ENCODE measurements at regions not wholly inside any gene's neighbourhood (a gene's known extent, or its start where the extent isn't known, plus 50 kb on each side); places are given as distances from the start of the nearest gene placed in this dataset.
A peak's percentile ranks its signal among the peaks of the same experiment; 100 is the strongest.
"Not testable (repeated sequence)": the region's sequence is repeated elsewhere in the genome, so short reads cannot be mapped to it uniquely, and the experiment has no call there.

GRCh38 chr11:71721840-71722239, 111.2 kb upstream of the DEFB108B start:
- DNase-seq (ENCODE audit: low read depth) = not testable (repeated sequence)

- DNase-seq (ENCODE audit: low read depth) = not testable (repeated sequence)
These were observed 109.0 kb upstream of the DEFB108B start for GRCh38 chr11:71723991-71724390.

DNA sequence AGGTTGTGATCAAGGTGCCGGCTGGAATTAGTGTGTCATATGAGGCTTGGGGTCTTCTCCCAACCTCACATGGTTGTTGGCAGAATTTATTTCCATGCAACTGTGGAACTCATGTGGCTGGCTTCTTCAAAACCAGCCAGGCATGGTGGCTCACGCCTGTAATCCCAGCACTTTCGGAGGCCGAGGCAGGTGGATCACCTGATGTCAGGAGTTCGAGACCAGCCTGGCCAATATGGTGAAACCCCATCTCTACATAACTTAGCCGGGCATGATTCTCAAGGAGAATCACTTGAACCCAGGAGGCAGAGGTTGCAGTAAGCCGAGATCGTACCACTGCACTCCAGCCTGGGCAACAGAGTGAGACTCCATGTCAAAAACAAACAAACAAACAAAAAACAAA, 102.3 kb upstream of the DEFB108B start:
- not testable (repeated sequence) for DNase-seq (ENCODE audit: low read depth)

- not testable (repeated sequence) for DNase-seq (ENCODE audit: low read depth)
These were observed 98.6 kb upstream of the DEFB108B start for GRCh38 chr11:71734368-71734767.

DNA sequence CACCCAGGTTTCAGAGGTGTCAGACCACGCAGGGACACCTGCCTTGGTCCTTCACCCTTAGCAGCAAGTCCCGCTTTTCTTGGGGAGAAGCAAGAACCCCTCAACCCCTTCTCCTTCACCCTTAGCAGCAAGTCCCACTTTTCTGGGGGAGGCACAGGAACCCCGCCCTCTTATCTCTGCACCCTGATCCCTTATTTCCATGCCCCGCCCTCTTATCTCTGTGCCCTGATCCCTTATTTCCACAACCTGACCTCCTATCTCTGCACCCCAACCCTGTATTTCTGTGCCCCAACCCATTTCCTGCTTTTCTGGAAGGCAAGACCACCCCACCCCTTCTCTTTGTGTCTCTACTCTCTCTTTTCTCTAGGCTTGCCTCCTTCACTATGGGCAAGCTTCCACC, 94.7 kb upstream of the DEFB108B start:
- DNase-seq (ENCODE audit: low read depth) = not testable (repeated sequence)

- not testable (repeated sequence) for DNase-seq (ENCODE audit: low read depth)
These were observed 89.6 kb upstream of the DEFB108B start for GRCh38 chr11:71743385-71743784.

GRCh38 chr11:71745656-71746055, 87.3 kb upstream of the DEFB108B start:
- DNase-seq (ENCODE audit: low read depth) = not testable (repeated sequence)

- not testable (repeated sequence) for DNase-seq (ENCODE audit: low read depth)
These were observed 86.7 kb upstream of the DEFB108B start for GRCh38 chr11:71746263-71746662.

DNA sequence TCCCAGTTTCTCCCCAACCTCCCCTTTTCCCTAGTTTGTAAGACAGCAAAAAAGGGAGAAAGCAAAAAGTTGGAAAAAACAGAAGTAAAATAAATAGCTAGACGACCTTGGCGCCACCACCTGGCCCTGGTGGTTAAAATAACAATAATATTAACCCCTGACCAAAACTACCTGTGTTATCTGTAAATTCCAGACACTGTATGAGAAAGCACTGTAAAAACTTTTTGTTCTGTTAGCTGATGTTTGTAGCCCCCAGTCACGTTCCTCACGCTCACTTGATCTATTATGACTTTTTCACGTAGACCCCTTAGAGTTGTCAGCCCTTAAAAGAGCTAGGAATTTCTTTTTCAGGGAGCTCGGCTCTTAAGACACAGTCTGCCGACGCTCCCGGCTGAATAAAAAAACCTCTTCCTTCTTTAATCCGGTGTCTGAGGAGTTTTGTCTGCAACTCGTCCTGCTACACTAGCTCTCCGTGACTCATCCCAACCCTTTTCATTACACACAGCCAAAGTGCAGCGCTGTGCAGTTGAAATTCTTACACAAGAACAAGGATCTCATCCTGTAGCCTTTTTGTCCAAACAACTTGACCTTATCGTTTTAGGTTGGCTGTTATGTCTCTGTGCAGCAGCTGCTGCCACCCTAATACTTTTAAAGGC, 83.9 kb upstream of the DEFB108B start:
- peak; percentile 52 for DNase-seq (ENCODE audit: low read depth)

- DNase-seq (ENCODE audit: low read depth) = not testable (repeated sequence)
These were observed 82.1 kb upstream of the DEFB108B start for GRCh38 chr11:71750908-71751307.

DNA sequence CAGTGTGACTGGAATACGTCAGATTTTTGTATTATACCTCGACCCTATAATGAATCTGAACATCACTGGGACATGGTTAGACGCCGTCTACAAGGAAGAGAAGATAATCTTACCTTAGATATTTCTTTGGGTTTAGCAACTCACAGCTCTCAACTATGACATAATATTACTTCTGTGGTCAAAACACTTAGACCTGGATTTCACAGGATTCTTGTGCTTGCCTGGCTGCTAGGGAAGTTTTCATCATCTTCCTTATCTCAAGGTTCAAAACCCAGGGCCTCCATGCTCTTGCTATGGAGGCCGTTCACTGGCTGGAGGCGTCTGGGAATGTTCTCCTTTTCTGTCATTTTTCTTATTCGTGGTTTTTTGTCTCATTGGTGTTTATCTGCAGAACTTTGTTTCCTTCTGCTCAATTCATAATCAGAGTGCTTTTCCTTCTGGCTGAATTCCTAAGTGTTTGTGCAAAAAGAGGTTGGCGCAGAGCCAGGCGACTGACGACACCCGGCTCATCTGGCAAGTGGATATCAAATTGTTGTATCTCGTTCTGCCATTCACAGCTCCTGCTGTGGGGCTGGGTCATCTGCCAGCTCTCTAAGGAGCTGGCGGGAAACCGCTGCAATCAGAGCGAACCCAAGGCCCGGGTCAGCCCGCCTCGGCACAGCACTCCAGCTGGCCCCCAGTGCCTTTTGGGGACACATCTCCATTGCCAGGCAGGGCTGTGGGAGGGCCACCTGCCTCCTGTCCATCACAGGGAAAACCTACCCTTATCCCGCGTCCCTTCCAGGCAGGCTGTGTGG, 68.1 kb upstream of the DEFB108B start:
- DNase-seq (ENCODE audit: low read depth) = peak; percentile 41

GRCh38 chr11:71767016-71767415, 66.0 kb upstream of the DEFB108B start:
- DNase-seq (ENCODE audit: low read depth) = not testable (repeated sequence)

GRCh38 chr11:71772193-71772592, 60.8 kb upstream of the DEFB108B start:
- DNase-seq (ENCODE audit: low read depth) = not testable (repeated sequence)

DNA sequence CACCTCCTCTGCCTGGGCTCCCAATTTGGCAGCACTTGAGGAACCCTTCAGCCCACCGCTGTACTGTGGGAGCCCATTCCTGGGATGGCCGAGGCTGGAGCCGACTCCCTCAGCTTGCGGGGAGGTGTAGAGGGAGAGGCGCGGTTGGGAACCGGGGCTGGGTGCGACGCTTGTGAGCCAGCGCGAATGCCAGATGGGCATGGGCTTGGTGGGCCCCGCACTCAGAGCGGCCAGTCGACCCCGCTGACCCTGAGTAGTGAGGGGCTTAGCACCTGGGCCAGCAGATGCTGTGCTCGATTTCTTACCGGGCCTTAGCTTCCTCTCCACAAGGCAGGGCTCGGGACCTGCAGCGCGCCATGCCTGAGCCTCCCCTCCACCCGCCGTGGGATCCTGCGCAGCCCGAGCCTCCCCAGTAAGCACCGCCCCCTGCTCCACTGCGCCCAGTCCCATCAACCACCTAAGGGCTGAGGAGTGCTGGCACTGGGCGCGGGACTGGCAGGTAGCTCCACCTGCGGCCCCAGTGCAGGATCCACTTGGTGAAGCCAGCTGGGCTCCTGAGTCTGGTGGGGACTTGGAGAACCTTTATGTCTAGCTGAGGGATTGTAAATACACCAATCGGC, 58.3 kb upstream of the DEFB108B start:
- no peak for DNase-seq (ENCODE audit: low read depth)

DNA sequence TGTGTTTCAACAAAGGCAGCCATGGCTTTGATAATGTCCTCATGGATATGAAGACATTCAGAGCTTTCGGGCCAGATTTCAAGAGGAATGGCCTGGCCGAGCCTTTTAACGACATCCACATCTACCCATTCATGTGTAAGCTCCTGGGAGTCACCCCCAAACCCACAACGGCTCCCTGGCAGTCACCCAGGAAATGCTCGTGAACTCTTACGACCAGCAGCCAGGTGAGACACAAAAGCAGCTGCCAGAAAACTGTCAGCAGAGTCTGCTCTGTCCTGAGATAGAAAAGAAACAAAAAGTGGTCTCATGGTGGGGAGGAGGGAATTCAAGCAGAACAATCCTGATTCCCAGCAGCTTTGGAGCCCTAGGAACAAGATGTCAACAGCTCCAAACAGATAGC, 52.9 kb upstream of the DEFB108B start:
- not testable (repeated sequence) for DNase-seq (ENCODE audit: low read depth)

DNA sequence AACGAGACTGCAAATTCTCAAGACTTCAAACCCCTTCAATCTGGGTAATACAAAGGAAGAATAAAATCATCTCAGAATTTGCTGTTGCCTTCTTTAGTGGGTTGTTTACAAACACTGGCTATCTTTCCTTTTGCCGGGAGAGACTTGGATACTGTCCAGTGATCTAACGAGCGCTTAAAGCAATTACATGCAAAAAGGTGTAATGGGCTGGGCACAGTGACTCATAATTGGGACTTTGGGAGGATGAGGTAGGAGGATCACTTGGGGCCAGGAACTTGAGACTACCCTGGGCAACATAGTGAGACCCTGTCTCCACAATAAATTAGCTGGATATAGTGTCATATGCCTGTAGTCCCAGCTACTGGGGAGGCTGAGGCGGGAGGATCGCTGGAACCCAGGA, 52.2 kb upstream of the DEFB108B start:
- DNase-seq (ENCODE audit: low read depth) = not testable (repeated sequence)

- not testable (repeated sequence) for DNase-seq (ENCODE audit: low read depth)
These were observed 51.5 kb upstream of the DEFB108B start for GRCh38 chr11:71781491-71781890.

GRCh38 chr11:71782229-71782861, 50.7 kb upstream of the DEFB108B start:
- not testable (repeated sequence) for DNase-seq (ENCODE audit: low read depth)

- DNase-seq (ENCODE audit: low read depth) = peak; percentile 65
These were observed 49.8 kb upstream of the DEFB108B start for GRCh38 chr11:71783191-71783590.
